A673 (cell line): ENCODE measurements at regions not wholly inside any gene's neighbourhood (a gene's known extent, or its start where the extent isn't known, plus 50 kb on each side); places are given as distances from the start of the nearest gene placed in this dataset.

ENCODE experiments used
- EZH2 ChIP-seq: fragments of 200-600 bp; sonication (generic); IDR thresholded peaks from 2 replicates; pipeline ENCODE4 v1.6.1; 2017; ENCODE audit warnings: borderline replicate concordance, low read depth, mild to moderate bottlenecking, mixed read lengths, antibody characterized with exemption, low read length; ENCODE audit not compliant: poor library complexity, severe bottlenecking
- TF ChIP-seq, protein P1 (sequence below): fragments of 300-800, 200-600 bp; sonication (generic); conservative IDR thresholded peaks from 2 replicates; pipeline ENCODE4 v1.5.1; 2017; ENCODE audit warnings: low read depth, mild to moderate bottlenecking, antibody characterized with exemption, low read length, moderate library complexity, mixed read lengths

DNA sequence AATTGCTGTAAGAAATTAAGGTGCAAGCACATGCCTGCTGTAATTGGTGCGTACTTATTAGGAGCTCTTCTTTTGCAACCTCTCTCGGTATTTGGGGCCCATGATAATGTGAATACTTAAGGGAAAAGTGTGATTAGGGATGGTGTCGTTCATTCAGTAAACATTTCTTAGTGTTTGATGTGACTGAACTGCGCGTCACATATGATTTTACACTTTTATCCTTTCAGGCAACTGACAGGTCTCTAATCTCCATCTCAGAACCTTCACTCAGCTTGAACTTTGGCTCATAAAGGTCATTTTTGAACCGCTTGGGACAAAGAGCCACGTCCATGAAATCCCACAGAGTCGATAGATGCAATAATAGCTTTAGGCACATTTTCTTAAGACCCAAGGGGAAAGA, 612.1 kb upstream of the PITX2 start:
- TF ChIP-seq, protein P1, sequence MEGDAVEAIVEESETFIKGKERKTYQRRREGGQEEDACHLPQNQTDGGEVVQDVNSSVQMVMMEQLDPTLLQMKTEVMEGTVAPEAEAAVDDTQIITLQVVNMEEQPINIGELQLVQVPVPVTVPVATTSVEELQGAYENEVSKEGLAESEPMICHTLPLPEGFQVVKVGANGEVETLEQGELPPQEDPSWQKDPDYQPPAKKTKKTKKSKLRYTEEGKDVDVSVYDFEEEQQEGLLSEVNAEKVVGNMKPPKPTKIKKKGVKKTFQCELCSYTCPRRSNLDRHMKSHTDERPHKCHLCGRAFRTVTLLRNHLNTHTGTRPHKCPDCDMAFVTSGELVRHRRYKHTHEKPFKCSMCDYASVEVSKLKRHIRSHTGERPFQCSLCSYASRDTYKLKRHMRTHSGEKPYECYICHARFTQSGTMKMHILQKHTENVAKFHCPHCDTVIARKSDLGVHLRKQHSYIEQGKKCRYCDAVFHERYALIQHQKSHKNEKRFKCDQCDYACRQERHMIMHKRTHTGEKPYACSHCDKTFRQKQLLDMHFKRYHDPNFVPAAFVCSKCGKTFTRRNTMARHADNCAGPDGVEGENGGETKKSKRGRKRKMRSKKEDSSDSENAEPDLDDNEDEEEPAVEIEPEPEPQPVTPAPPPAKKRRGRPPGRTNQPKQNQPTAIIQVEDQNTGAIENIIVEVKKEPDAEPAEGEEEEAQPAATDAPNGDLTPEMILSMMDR, result no peak
- TF ChIP-seq EZH2, result no peak
